Glutamatergic neuron (in vitro differentiated cells): ENCODE measurements at regions not wholly inside any gene's neighbourhood (a gene's known extent, or its start where the extent isn't known, plus 50 kb on each side); places are given as distances from the start of the nearest gene placed in this dataset.
A peak's percentile ranks its signal among the peaks of the same experiment; 100 is the strongest.

Source experiments
- DNase-seq: peaks from one replicate; pipeline ENCODE4 v3.0.0; 2022
- H3K27ac Mint-ChIP-seq: one replicate; pipeline ENCODE4 v1.8.0; 2020; ENCODE audit warnings: mild to moderate bottlenecking, mixed read lengths, inconsistent platforms; ENCODE audit not compliant: unreplicated experiment
- H3K27me3 Mint-ChIP-seq: one replicate; pipeline ENCODE4 v1.8.0; 2020; ENCODE audit warnings: mild to moderate bottlenecking, moderate library complexity, mixed read lengths, inconsistent platforms; ENCODE audit not compliant: unreplicated experiment
- H3K36me3 Mint-ChIP-seq: one replicate; pipeline ENCODE4 v1.8.0; 2020; ENCODE audit warnings: mild to moderate bottlenecking, mixed read lengths, inconsistent platforms; ENCODE audit not compliant: unreplicated experiment
- H3K4me1 Mint-ChIP-seq: one replicate; pipeline ENCODE4 v1.8.0; 2020; ENCODE audit warnings: mild to moderate bottlenecking, low read depth, mixed read lengths, inconsistent platforms; ENCODE audit not compliant: unreplicated experiment
- H3K4me3 Mint-ChIP-seq: one replicate; pipeline ENCODE4 v1.8.0; 2020; ENCODE audit warnings: mild to moderate bottlenecking, mixed read lengths, inconsistent platforms; ENCODE audit not compliant: unreplicated experiment
- H3K9me3 Mint-ChIP-seq: one replicate; pipeline ENCODE4 v1.8.0; 2020; ENCODE audit warnings: mild to moderate bottlenecking, moderate library complexity, mixed read lengths, inconsistent platforms; ENCODE audit not compliant: unreplicated experiment
- CTCF ChIP-seq: fragments of 200-600 bp; sonication (generic); IDR thresholded peaks from one replicate; pipeline ENCODE4 v1.5.0; 2021; ENCODE audit not compliant: partially characterized antibody, unreplicated experiment

GRCh38 chr15:25061808-25062550, 107.2 kb downstream of the SNRPN start:
- Mint-ChIP-seq H3K4me1 (no peaks in the 10 kb centered on the region), H3K27ac (peak overlapping the region; percentile 55), H3K9me3 (peaks cover 93% of the 10 kb centered on the region), H3K36me3 (peaks cover 100% of the 10 kb centered on the region), H3K27me3 (peaks cover 62% of the 10 kb centered on the region), H3K4me3 (no peak overlapping the region)
- no peak for DNase-seq
- no peak for TF ChIP-seq CTCF

GRCh38 chr15:25062551-25063430, 108.0 kb downstream of the SNRPN start:
- no peak overlapping the region for H3K27ac Mint-ChIP-seq
- H3K27me3 Mint-ChIP-seq, result peaks cover 58% of the 10 kb centered on the region
- H3K4me3 Mint-ChIP-seq, result no peak overlapping the region
- no peaks in the 10 kb centered on the region for H3K4me1 Mint-ChIP-seq
- peaks cover 100% of the 10 kb centered on the region for H3K36me3 Mint-ChIP-seq
- peaks cover 95% of the 10 kb centered on the region for H3K9me3 Mint-ChIP-seq
- peak; percentile 6 for DNase-seq
- TF ChIP-seq CTCF, result no peak

- H3K27ac Mint-ChIP-seq, result peak overlapping the region; percentile 3
- H3K36me3 Mint-ChIP-seq, result peaks cover 100% of the 10 kb centered on the region
- TF ChIP-seq CTCF, result no peak
- H3K27me3 Mint-ChIP-seq, result peaks cover 59% of the 10 kb centered on the region
- no peak overlapping the region for H3K4me3 Mint-ChIP-seq
- H3K9me3 Mint-ChIP-seq, result peaks cover 95% of the 10 kb centered on the region
- H3K4me1 Mint-ChIP-seq, result no peaks in the 10 kb centered on the region
- peak; percentile 1 for DNase-seq
Observed at GRCh38 chr15:25065286-25065685, 110.5 kb downstream of the SNRPN start.

- Mint-ChIP-seq H3K4me3 (no peak overlapping the region), H3K9me3 (peaks cover 95% of the 10 kb centered on the region), H3K4me1 (no peaks in the 10 kb centered on the region), H3K36me3 (peaks cover 100% of the 10 kb centered on the region), H3K27me3 (peaks cover 56% of the 10 kb centered on the region), H3K27ac (no peak overlapping the region)
- DNase-seq, result peak; percentile 1
- TF ChIP-seq CTCF, result no peak
Observed at GRCh38 chr15:25065876-25066275, 111.1 kb downstream of the SNRPN start.

GRCh38 chr15:25066708-25067107, 111.9 kb downstream of the SNRPN start:
- Mint-ChIP-seq H3K4me1 (no peaks in the 10 kb centered on the region), H3K27ac (peak overlapping the region; percentile 15), H3K36me3 (peaks cover 100% of the 10 kb centered on the region), H3K27me3 (peaks cover 59% of the 10 kb centered on the region), H3K9me3 (peaks cover 95% of the 10 kb centered on the region), H3K4me3 (no peak overlapping the region)
- no peak for DNase-seq
- TF ChIP-seq CTCF, result no peak
